Endothelial cell of umbilical vein (primary cell): ENCODE measurements at regions not wholly inside any gene's neighbourhood (a gene's known extent, or its start where the extent isn't known, plus 50 kb on each side); places are given as distances from the start of the nearest gene placed in this dataset.

ENCODE experiments used
- CTCF ChIP-seq, 2 donors: IDR thresholded peaks; 1 replicate in 1 of 2; 2 replicates in 1 of 2; pipeline ENCODE4 v1.5.1; 2011; ENCODE audit warnings: low read length in 2 of 2, mild to moderate bottlenecking in 2 of 2, moderate library complexity in 2 of 2, control low read depth in 1 of 2, inconsistent platforms in 1 of 2, low read depth in 1 of 2; ENCODE audit not compliant: insufficient read depth in 1 of 2; ENCODE audit errors: extremely low read depth in 1 of 2
- EZH2 ChIP-seq: IDR thresholded peaks from 2 replicates; pipeline ENCODE4 v1.6.1; 2012; ENCODE audit warnings: borderline replicate concordance, low read depth, mild to moderate bottlenecking, moderate library complexity, low read length, inconsistent platforms; ENCODE audit not compliant: severe bottlenecking
- MAX ChIP-seq: IDR thresholded peaks from 2 replicates; pipeline ENCODE4 v1.6.1; 2011; ENCODE audit not compliant: insufficient read depth, insufficient read length
- POLR2A ChIP-seq: IDR thresholded peaks from 2 replicates; pipeline ENCODE4 v1.6.1; 2012; ENCODE audit warnings: low read depth, mild to moderate bottlenecking, control low read depth, low read length

- TF ChIP-seq POLR2A (no peak), CTCF (IDR thresholded peaks at IDR 0.05; ENCODE audit: extremely low read depth in 1 of 2, insufficient read depth in 1 of 2, low read depth in 1 of 2, low read length in 2 of 2) (no peak), EZH2 (no peak), MAX (no peak)
Measured at GRCh38 chr7:118777308-118777707, 552.8 kb downstream of the ANKRD7 start.
